B cell (primary cell): ENCODE measurements at regions not wholly inside any gene's neighbourhood (a gene's known extent, or its start where the extent isn't known, plus 50 kb on each side); places are given as distances from the start of the nearest gene placed in this dataset.

Source experiments
- ATAC-seq: fragments of 200-7000 bp; cut with Tn5 transposase; one replicate; pipeline ENCODE4 v1.10.0; 2021; ENCODE audit warnings: low read depth, mild to moderate bottlenecking, moderate number of reproducible peaks, moderate library complexity
- CTCF ChIA-PET: fragments of 350-600 bp; sonication (Branson Sonifier 250); formaldehyde crosslinking; loops from one replicate; lab custom pipeline; 2021; ENCODE audit warnings: antibody characterized with exemption, inconsistent platforms; lab: Charles Lee
- POLR2A ChIA-PET: fragments of 350-600 bp; sonication (Branson Sonifier 250); formaldehyde crosslinking; loops from one replicate; lab custom pipeline; 2021; ENCODE audit warnings: antibody characterized with exemption; lab: Charles Lee
- DNase-seq: peaks from one replicate; pipeline ENCODE4 v3.0.0; 2013
- H2AFZ ChIP-seq: 2 replicates; pipeline ENCODE4 v1.6.1; 2012; ENCODE audit warnings: mild to moderate bottlenecking, low read depth, low read length; ENCODE audit not compliant: insufficient read depth, poor library complexity, severe bottlenecking
- H3K27ac ChIP-seq, 2 donors: 1 replicate in 1 of 2; 2 replicates in 1 of 2; pipeline ENCODE4 v1.5.1; 2012 to 2013; ENCODE audit warnings: low read length in 2 of 2, mild to moderate bottlenecking in 2 of 2, moderate library complexity in 1 of 2
- H3K27me3 ChIP-seq, 4 experiments: fragments of 200-600 bp in 1 of 4; sonication (generic) in 1 of 4; replicated peaks in 1 of 4; 1 replicate in 2 of 4; 2 replicates in 2 of 4; pipeline versions ENCODE4 v1.6.1 to v1.7.0; 2013 to 2016; ENCODE audit warnings: low read length in 3 of 4, mild to moderate bottlenecking in 2 of 4, mixed read lengths in 1 of 4, moderate library complexity in 1 of 4; ENCODE audit not compliant: insufficient read depth in 4 of 4, control insufficient read depth in 3 of 4; ENCODE audit errors: control extremely low read depth in 1 of 4
- H3K36me3 ChIP-seq, 2 experiments: replicated peaks in 1 of 2; 1 replicate in 1 of 2; 2 replicates in 1 of 2; pipeline versions ENCODE4 v1.6.1 to v1.7.1; 2013; ENCODE audit warnings: low read length in 1 of 2; ENCODE audit not compliant: insufficient read depth in 2 of 2, control insufficient read depth in 1 of 2; ENCODE audit errors: control extremely low read depth in 1 of 2, extremely low read depth in 1 of 2
- H3K4me1 ChIP-seq, 2 donors: fragments of 200-600 bp in 1 of 2; sonication (generic) in 1 of 2; 1 replicate in 1 of 2; 2 replicates in 1 of 2; pipeline versions ENCODE4 v1.5.1 to v1.6.1; 2013 to 2017; ENCODE audit warnings: low read length in 2 of 2; ENCODE audit not compliant: control insufficient read depth in 2 of 2, insufficient read depth in 2 of 2
- H3K4me2 ChIP-seq: replicated peaks from 2 replicates; pipeline ENCODE3; 2012; ENCODE audit warnings: mild to moderate bottlenecking, low read depth, low read length; ENCODE audit not compliant: poor library complexity, severe bottlenecking
- H3K4me3 ChIP-seq, 5 experiments: fragments of 200-600 bp in 1 of 5; sonication (generic) in 1 of 5; 1 replicate in 3 of 5; 2 replicates in 2 of 5; pipeline versions ENCODE4 v1.5.1 to v1.7.0; 2011 to 2016; ENCODE audit warnings: low read length in 4 of 5, mild to moderate bottlenecking in 4 of 5, low read depth in 2 of 5, control low read depth in 1 of 5, moderate library complexity in 1 of 5; ENCODE audit not compliant: insufficient read depth in 1 of 5; ENCODE audit errors: control extremely low read depth in 1 of 5, extremely low read depth in 1 of 5
- H3K79me2 ChIP-seq: fragments of 200-600 bp; sonication (generic); one replicate; pipeline ENCODE4 v1.6.0; 2016; ENCODE audit warnings: low read length; ENCODE audit not compliant: control insufficient read depth, insufficient read depth
- H3K9ac ChIP-seq: fragments of 200-600 bp; sonication (generic); 2 replicates; pipeline ENCODE4 v1.6.1; 2017; ENCODE audit warnings: mild to moderate bottlenecking, low read length, moderate library complexity
- H3K9me3 ChIP-seq, 3 donors: one replicate each; pipeline versions ENCODE4 v1.6.1 to v1.7.1; 2013; ENCODE audit warnings: low read length in 2 of 3; ENCODE audit not compliant: control insufficient read depth in 2 of 3, insufficient read depth in 1 of 3; ENCODE audit errors: control extremely low read depth in 1 of 3
- H4K20me1 ChIP-seq: 2 replicates; pipeline ENCODE4 v1.6.0; 2012; ENCODE audit warnings: mild to moderate bottlenecking, low read length; ENCODE audit not compliant: insufficient read depth, control insufficient read depth, poor library complexity, severe bottlenecking
- H3K27ac Mint-ChIP-seq: one replicate; pipeline ENCODE4 v1.8.0; 2021; ENCODE audit warnings: mixed read lengths
- H3K27me3 Mint-ChIP-seq: one replicate; pipeline ENCODE4 v1.8.0; 2021; ENCODE audit warnings: mixed read lengths
- H3K4me1 Mint-ChIP-seq: one replicate; pipeline ENCODE4 v1.8.0; 2021; ENCODE audit warnings: mixed read lengths
- H3K4me3 Mint-ChIP-seq: one replicate; pipeline ENCODE4 v1.8.0; 2021; ENCODE audit warnings: mixed read lengths
- H3K9me3 Mint-ChIP-seq: one replicate; pipeline ENCODE4 v1.8.0; 2022; ENCODE audit warnings: mixed read lengths; ENCODE audit not compliant: insufficient read depth
- EZH2 ChIP-seq: IDR thresholded peaks from 2 replicates; pipeline ENCODE4 v1.6.1; 2012; ENCODE audit warnings: borderline replicate concordance, low read depth, mild to moderate bottlenecking, moderate library complexity, low read length; ENCODE audit not compliant: insufficient read depth, poor library complexity, severe bottlenecking
- WGBS: methylation state at CpG from one replicate; pipeline ENCODE4 v1.1.5; 2013; ENCODE audit warnings: missing lambda C conversion rate; ENCODE audit not compliant: insufficient coverage; 5-methylcytosine and 5-hydroxymethylcytosine counted together
- intact Hi-C: fragments of 100-400 bp; cut with micrococcal nuclease; formaldehyde crosslinking; loops from one replicate; pipeline ENCODE4 v1.10.0; 2022
- TF ChIP-seq, protein P1 (sequence below): fragments of 200-600 bp; IDR thresholded peaks from one replicate; pipeline ENCODE4 v1.8.0; 2022; ENCODE audit warnings: antibody characterized with exemption, mild to moderate bottlenecking

GRCh38 chr2:4530231-4530630, 826.9 kb downstream of the DCDC2C start:
- ChIA-PET CTCF (no interaction called here), POLR2A (no interaction called here)
- TF ChIP-seq, protein P1, sequence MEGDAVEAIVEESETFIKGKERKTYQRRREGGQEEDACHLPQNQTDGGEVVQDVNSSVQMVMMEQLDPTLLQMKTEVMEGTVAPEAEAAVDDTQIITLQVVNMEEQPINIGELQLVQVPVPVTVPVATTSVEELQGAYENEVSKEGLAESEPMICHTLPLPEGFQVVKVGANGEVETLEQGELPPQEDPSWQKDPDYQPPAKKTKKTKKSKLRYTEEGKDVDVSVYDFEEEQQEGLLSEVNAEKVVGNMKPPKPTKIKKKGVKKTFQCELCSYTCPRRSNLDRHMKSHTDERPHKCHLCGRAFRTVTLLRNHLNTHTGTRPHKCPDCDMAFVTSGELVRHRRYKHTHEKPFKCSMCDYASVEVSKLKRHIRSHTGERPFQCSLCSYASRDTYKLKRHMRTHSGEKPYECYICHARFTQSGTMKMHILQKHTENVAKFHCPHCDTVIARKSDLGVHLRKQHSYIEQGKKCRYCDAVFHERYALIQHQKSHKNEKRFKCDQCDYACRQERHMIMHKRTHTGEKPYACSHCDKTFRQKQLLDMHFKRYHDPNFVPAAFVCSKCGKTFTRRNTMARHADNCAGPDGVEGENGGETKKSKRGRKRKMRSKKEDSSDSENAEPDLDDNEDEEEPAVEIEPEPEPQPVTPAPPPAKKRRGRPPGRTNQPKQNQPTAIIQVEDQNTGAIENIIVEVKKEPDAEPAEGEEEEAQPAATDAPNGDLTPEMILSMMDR: no peak
- no peak for TF ChIP-seq EZH2
- Histone ChIP-seq H2AFZ (no peak overlapping the region), H3K36me3 (no peaks in the 10 kb centered on the region), H3K27me3 (no peaks in the 10 kb centered on the region), H3K27ac (no peak overlapping the region), H3K4me2 (no peak overlapping the region), H4K20me1 (no peaks in the 10 kb centered on the region), H3K4me3 (no peak overlapping the region), H3K79me2 (no peaks in the 10 kb centered on the region), H3K9ac (no peak overlapping the region), H3K4me1 (no peaks in the 10 kb centered on the region), H3K9me3 (no peaks in the 10 kb centered on the region)
- Mint-ChIP-seq H3K27me3 (no peaks in the 10 kb centered on the region), H3K9me3 (no peaks in the 10 kb centered on the region), H3K4me3 (no peak overlapping the region), H3K27ac (no peak overlapping the region), H3K4me1 (no peaks in the 10 kb centered on the region)
- no peak for DNase-seq
- intact Hi-C loops: no loop called here
- WGBS: 81% methylated on average over 6 of the region's 9 CpGs
- ATAC-seq: no peak

DNA sequence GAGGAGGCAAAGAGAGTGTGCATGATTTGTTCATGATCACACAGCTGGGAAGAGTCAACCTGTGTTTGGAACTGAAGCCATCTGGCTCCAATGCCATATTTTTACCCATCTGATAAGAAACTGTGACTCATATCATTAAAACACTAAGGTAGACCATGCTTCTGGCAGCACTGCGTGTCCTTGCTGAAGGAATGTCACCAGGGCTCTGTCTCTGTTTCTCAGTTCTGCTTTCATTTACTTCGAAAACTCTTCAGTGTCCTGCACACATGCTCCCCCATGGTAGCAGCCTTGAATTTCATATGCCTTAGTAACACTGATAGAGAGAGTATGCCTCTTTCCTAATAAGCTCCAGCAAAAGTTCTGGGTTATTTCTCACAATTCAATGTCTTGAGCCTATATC, 830.4 kb downstream of the DCDC2C start:
- H3K4me1 Mint-ChIP-seq: no peaks in the 10 kb centered on the region
- 100% methylated on average over 1 of the region's 2 CpGs for WGBS
- ATAC-seq (no peak), DNase-seq (no peak)
- Histone ChIP-seq H3K27me3 (no peaks in the 10 kb centered on the region), H3K9ac (no peak overlapping the region), H3K4me3 (no peak overlapping the region), H4K20me1 (no peaks in the 10 kb centered on the region), H3K79me2 (no peaks in the 10 kb centered on the region), H3K4me1 (no peaks in the 10 kb centered on the region), H3K4me2 (no peak overlapping the region), H3K27ac (no peak overlapping the region), H3K36me3 (no peaks in the 10 kb centered on the region), H3K9me3 (no peaks in the 10 kb centered on the region), H2AFZ (no peak overlapping the region)
- ChIA-PET POLR2A (no interaction called here), CTCF (no interaction called here)
- H3K27me3 Mint-ChIP-seq: no peaks in the 10 kb centered on the region
- intact Hi-C loops: no loop called here
- H3K4me3 Mint-ChIP-seq: no peak overlapping the region
- H3K9me3 Mint-ChIP-seq: peaks cover 2% of the 10 kb centered on the region
- no peak overlapping the region for H3K27ac Mint-ChIP-seq
- TF ChIP-seq, protein P1: no peak
- no peak for TF ChIP-seq EZH2
